ENCODE measurements at regions not wholly inside any gene's neighbourhood (a gene's known extent, or its start where the extent isn't known, plus 50 kb on each side); places are given as distances from the start of the nearest gene placed in this dataset.

DNA sequence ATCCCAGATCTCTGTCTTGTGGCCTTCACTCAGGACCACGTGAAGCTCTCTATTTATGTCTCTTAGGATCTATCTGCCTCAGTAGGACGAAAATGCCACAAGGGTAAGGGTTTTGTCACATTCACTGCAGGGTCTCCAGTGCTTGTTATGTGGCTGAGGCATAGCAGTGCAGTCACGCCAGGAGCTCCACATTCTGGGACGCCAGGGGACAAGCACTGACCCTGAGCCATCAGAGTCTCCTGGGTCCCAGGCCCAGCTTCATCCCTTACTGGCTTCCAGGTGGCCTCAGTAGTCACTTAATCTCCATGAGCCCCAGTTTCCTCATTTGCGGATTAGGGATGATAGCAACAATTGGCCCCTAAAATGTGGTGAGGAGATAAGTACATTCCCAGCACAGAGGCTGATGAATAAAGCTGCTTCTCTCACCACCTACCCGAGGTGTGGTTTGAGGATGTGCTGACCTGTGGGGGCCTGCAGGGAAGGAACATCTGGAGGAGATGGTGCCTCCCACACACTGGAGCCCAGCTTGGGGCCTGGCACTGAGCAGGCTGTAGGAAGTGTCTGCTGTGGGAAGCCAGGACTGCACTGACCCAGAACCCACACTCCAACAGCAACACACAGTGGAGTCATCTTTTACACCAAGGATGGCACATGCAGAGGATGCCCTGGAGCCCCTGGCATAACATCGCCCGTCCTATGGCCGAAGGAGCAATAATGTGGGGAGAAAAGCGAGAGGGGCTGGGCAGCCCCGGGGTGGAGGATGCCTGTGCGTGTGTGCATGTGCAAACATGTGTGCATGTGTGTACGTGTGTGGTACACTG, 93.2 kb upstream of the IQSEC1 start:
- TF ChIP-seq, protein P1, sequence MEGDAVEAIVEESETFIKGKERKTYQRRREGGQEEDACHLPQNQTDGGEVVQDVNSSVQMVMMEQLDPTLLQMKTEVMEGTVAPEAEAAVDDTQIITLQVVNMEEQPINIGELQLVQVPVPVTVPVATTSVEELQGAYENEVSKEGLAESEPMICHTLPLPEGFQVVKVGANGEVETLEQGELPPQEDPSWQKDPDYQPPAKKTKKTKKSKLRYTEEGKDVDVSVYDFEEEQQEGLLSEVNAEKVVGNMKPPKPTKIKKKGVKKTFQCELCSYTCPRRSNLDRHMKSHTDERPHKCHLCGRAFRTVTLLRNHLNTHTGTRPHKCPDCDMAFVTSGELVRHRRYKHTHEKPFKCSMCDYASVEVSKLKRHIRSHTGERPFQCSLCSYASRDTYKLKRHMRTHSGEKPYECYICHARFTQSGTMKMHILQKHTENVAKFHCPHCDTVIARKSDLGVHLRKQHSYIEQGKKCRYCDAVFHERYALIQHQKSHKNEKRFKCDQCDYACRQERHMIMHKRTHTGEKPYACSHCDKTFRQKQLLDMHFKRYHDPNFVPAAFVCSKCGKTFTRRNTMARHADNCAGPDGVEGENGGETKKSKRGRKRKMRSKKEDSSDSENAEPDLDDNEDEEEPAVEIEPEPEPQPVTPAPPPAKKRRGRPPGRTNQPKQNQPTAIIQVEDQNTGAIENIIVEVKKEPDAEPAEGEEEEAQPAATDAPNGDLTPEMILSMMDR (IDR thresholded peaks at IDR 0.05): no peak
- TF ChIP-seq POLR2A (IDR thresholded peaks at IDR 0.05): no peak
